Prostate gland (tissue), 2 donors: ENCODE measurements at regions not wholly inside any gene's neighbourhood (a gene's known extent, or its start where the extent isn't known, plus 50 kb on each side); places are given as distances from the start of the nearest gene placed in this dataset.

ENCODE experiments used
- CTCF ChIP-seq, 4 experiments: fragments of 200-600 bp in 2 of 4; fragments of 450-650 bp in 2 of 4; sonication (generic) in 2 of 4; IDR thresholded peaks; 1 replicate in 3 of 4; 2 replicates in 1 of 4; pipeline ENCODE4 v1.5.1; 2016 to 2019; ENCODE audit warnings: antibody characterized with exemption in 4 of 4, mild to moderate bottlenecking in 2 of 4, moderate library complexity in 2 of 4
- POLR2A ChIP-seq: fragments of 450-650 bp; IDR thresholded peaks from one replicate; pipeline ENCODE4 v1.6.1; 2016; ENCODE audit warnings: antibody characterized with exemption, mild to moderate bottlenecking
- POLR2AphosphoS5 ChIP-seq: sonication (generic); formaldehyde crosslinking; IDR thresholded peaks from one replicate; pipeline ENCODE4 v1.6.1; 2017; ENCODE audit warnings: antibody characterized with exemption

- TF ChIP-seq CTCF (IDR thresholded peaks at IDR 0.05) (no peak), POLR2AphosphoS5 (no peak), POLR2A (no peak)
Observed at GRCh38 chr1:4027492-4028138, 127.5 kb upstream of the C1orf174 start.
